Stimulated activated naive B cell treated with anti-CD40 and anti-IgM and Interleukin-4, amounts not matched to agents 10 μg/mL and 1 μg/mL and 100 μg/mL, for 72 hours (primary cell): ENCODE measurements at regions not wholly inside any gene's neighbourhood (a gene's known extent, or its start where the extent isn't known, plus 50 kb on each side); places are given as distances from the start of the nearest gene placed in this dataset.

Experiments used
- ATAC-seq, 2 donors: fragments of 150-1000 bp; cut with Tn5 transposase; replicated peaks; 2 replicates each; pipeline ENCODE4 v1.10.0; 2021; ENCODE audit warnings: moderate library complexity in 1 of 2
- DNase-seq: peaks from one replicate; pipeline ENCODE4 v3.0.0; 2021
- H3K27ac Mint-ChIP-seq: one replicate; pipeline ENCODE4 v1.8.0; 2022; ENCODE audit warnings: mild to moderate bottlenecking, mixed read lengths
- H3K27me3 Mint-ChIP-seq, 2 donors: one replicate each; pipeline ENCODE4 v1.8.0; 2022; ENCODE audit warnings: mixed read lengths in 2 of 2
- H3K36me3 Mint-ChIP-seq, 2 donors: one replicate each; pipeline ENCODE4 v1.8.0; 2022; ENCODE audit warnings: mixed read lengths in 2 of 2, mild to moderate bottlenecking in 1 of 2
- H3K4me1 Mint-ChIP-seq, 2 donors: one replicate each; pipeline ENCODE4 v1.8.0; 2022; ENCODE audit warnings: mixed read lengths in 2 of 2, mild to moderate bottlenecking in 1 of 2
- H3K4me3 Mint-ChIP-seq, 2 donors: one replicate each; pipeline ENCODE4 v1.8.0; 2022; ENCODE audit warnings: mild to moderate bottlenecking in 2 of 2, mixed read lengths in 2 of 2, moderate library complexity in 1 of 2
- H3K9me3 Mint-ChIP-seq, 2 donors: one replicate each; pipeline ENCODE4 v1.8.0; 2022; ENCODE audit warnings: mixed read lengths in 2 of 2, mild to moderate bottlenecking in 1 of 2

DNA sequence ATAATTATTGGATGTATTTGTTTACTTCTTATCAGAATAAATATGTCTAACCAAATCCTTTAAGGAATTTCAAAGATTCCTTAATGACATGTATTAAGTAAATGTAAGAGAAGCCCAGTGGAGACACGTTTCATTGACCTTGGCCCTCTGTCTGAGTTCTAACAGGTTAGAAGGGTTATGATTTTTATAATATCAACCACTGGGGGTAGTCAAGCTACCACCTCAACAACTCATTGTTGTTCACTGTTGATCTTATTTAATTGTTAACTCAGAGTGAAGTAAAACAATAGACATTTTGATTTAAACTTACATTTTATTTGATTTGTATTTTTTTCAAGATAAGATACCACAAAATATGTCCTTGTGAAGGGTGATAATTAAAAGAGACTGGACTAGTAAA is 499.2 kb upstream of the COX7C start:
- H3K4me3 Mint-ChIP-seq, result no peak overlapping the region
- H3K4me1 Mint-ChIP-seq, result no peaks in the 10 kb centered on the region
- H3K36me3 Mint-ChIP-seq, result no peaks in the 10 kb centered on the region
- ATAC-seq (no peak), DNase-seq (no peak)
- no peaks in the 10 kb centered on the region for H3K27me3 Mint-ChIP-seq
- peaks cover 0 to 1% of the 10 kb centered on the region in 2 donors for H3K9me3 Mint-ChIP-seq
- no peak overlapping the region for H3K27ac Mint-ChIP-seq

DNA sequence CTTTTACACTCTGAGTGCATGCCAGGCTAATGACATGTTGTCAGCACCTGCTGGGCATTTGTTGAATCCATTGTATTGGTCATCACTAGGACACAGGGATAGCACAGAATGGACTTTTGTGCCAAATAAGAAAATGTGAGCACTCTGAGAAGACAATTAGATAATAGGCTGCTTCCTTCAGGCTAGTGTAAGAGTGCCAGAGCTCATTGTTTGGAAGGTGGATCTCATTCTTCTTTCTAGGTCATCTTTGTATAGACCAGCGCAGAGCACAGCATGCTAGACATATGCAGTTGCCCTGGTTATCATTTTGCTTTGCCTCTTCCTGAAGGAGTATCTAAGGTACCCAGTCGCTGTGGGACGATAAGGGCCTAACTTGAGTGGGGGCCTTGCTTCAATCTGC is 493.4 kb upstream of the COX7C start:
- no peaks in the 10 kb centered on the region for H3K27me3 Mint-ChIP-seq
- no peak overlapping the region for H3K4me3 Mint-ChIP-seq
- DNase-seq (no peak), ATAC-seq (no peak)
- no peak overlapping the region for H3K27ac Mint-ChIP-seq
- no peaks in the 10 kb centered on the region for H3K4me1 Mint-ChIP-seq
- H3K9me3 Mint-ChIP-seq, result peaks cover 0 to 1% of the 10 kb centered on the region in 2 donors
- no peaks in the 10 kb centered on the region for H3K36me3 Mint-ChIP-seq

DNA sequence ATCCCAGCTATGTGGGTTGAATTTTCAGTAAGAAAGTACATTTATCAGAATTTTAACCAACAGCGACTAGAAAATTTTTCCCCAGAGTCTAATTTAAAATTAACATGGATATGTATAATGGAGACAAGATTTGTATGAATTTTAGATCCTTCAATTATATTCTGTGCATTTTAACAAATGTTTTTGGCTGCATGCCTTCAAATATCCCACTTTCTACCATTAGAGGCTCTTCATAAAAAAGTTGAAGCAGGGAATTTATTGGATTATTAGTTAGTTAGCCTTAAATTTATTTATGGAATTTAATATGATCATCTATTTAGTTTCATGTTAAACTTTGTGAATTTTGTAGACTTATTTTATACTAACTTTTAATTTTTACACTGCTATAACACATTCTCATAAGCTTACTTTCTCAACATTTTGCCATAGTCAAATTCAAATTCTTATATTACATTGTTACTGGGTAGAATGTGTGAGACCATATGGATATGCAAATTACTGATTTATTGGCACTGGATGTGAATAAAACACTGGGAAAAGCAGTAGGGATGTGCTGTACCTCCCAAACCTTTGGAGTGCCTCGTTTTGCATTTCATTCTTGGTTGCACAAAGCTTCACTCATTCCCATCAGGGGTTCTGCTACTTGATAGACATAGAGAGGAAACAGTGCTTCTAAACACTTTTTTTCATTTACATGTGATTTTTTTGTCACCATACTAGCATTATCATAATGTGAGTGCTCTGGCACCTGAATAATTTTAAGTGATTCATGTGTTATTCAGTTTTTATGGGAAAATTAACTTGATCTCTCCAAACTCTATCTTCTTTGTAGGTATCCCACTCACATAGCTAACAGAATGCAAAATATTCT is 491.8 kb upstream of the COX7C start:
- H3K36me3 Mint-ChIP-seq, result no peaks in the 10 kb centered on the region
- H3K4me3 Mint-ChIP-seq, result no peak overlapping the region
- no peaks in the 10 kb centered on the region for H3K4me1 Mint-ChIP-seq
- H3K27ac Mint-ChIP-seq, result no peak overlapping the region
- ATAC-seq, result no peak
- no peaks in the 10 kb centered on the region for H3K9me3 Mint-ChIP-seq
- H3K27me3 Mint-ChIP-seq, result no peaks in the 10 kb centered on the region
- no peak for DNase-seq

DNA sequence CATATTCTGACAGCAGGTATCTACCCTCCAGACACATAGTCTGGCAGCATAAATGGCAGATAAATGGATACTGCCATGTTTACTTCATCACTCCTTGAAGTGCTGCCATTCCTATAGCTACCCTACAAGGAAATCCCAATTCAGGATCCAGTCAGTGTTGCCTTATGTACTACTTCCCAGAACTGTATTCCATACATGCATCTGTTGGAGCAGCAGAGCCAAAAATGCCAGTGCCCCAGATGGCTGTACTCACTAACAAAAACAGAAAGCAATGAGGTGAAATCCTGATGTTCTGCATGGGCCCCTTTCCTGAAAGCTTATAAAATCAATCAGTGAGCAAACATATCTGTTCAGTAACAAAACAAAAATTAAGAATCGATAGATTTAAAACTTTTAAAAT is 490.0 kb upstream of the COX7C start:
- Mint-ChIP-seq H3K4me3 (no peak overlapping the region), H3K27me3 (no peaks in the 10 kb centered on the region), H3K9me3 (no peaks in the 10 kb centered on the region), H3K27ac (no peak overlapping the region), H3K4me1 (no peaks in the 10 kb centered on the region), H3K36me3 (no peaks in the 10 kb centered on the region)
- no peak for ATAC-seq
- DNase-seq, result no peak

DNA sequence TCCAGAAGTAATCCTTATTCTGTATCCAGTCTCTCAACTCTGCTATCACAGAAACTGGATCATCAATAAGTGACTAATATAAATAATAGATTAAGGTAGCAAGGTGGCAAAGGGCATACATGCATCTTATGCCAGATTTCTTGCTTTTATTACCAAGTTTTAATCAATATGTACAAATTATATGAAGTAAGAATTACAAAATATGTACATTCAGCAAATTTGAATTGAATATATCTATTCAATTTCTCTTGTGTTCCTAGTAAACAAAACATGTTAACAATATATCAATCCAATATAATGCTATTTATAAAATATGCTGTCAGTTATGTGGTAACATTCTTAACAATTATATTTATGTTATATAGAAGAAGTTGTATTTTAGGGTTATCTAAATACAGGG is 488.7 kb upstream of the COX7C start:
- Mint-ChIP-seq H3K4me3 (no peak overlapping the region), H3K27ac (no peak overlapping the region), H3K4me1 (no peaks in the 10 kb centered on the region), H3K27me3 (no peaks in the 10 kb centered on the region), H3K36me3 (no peaks in the 10 kb centered on the region), H3K9me3 (no peaks in the 10 kb centered on the region)
- ATAC-seq (no peak), DNase-seq (no peak)

DNA sequence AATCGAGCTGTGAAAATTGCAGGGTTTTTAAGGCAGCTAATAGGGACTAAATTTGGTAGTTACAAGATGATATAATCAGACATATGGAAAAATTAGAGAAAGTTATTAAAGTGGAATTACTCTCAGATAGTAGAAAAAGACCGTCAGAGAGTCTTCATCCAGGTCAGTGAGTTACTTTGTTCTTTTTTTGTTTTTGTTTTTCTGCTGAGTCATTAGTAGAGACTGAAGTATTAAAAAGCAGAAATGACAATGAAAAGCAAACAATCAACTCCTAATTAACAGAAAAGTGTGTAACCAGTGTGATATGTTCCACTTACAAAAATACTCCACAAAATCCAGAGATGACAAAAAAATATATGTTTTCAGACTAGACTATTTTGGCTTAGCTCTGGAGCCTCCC is 480.4 kb upstream of the COX7C start:
- no peak overlapping the region for H3K27ac Mint-ChIP-seq
- no peaks in the 10 kb centered on the region for H3K27me3 Mint-ChIP-seq
- no peaks in the 10 kb centered on the region for H3K4me1 Mint-ChIP-seq
- H3K9me3 Mint-ChIP-seq, result peaks cover 0 to 5% of the 10 kb centered on the region in 2 donors
- no peaks in the 10 kb centered on the region for H3K36me3 Mint-ChIP-seq
- ATAC-seq (no peak), DNase-seq (no peak)
- H3K4me3 Mint-ChIP-seq, result no peak overlapping the region

DNA sequence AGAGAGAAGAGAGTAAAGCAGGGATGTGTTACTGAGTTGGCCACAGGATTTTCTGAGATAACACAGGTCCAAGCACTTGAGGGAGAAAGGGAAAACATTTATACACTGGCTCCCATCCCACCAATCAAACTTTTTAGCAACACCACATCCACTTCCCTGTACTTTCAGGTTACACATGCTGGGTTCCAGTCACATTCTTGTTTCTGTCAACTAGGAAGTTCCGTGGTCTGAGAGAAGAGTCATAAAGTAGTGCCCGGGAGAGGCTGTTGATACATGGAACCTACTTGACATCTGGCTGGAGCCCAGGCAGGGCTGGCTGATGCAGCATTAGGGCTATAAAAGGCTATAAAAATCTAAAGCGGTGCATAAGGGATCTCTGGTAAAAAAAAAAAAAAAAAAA is 473.9 kb upstream of the COX7C start:
- no peaks in the 10 kb centered on the region for H3K4me1 Mint-ChIP-seq
- DNase-seq (no peak), ATAC-seq (no peak)
- no peaks in the 10 kb centered on the region for H3K36me3 Mint-ChIP-seq
- no peaks in the 10 kb centered on the region for H3K27me3 Mint-ChIP-seq
- H3K4me3 Mint-ChIP-seq, result no peak overlapping the region
- no peak overlapping the region for H3K27ac Mint-ChIP-seq
- peaks cover 5 to 9% of the 10 kb centered on the region in 2 donors for H3K9me3 Mint-ChIP-seq

DNA sequence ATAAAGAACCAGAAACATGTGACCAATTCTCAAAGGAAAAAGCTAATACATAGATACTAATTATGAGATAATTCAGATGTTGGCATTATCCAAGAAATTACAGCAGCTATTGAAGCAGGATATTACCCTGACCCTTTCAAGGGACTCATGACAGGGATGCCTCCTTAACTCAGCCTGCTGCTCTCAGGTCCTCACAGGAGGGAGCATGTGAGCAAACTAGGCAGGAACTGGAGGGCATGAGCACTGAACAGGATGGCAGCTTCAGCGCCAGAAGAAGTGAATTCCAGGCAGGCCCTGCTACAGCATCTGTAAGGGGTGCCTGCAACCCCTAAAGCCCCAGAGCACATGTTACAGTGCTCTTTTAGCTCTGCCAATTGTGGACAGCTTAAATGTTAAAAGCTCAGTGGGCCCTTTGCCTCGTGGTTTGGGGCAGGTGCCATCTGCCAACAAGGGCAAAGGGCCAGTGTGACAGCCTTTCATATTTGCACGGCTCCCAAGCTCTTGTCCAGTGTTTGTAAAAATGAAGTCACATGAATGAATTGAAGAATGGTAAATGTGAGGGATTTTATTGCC is 464.7 kb upstream of the COX7C start:
- H3K4me1 Mint-ChIP-seq, result no peaks in the 10 kb centered on the region
- DNase-seq, result no peak
- no peak overlapping the region for H3K4me3 Mint-ChIP-seq

DNA sequence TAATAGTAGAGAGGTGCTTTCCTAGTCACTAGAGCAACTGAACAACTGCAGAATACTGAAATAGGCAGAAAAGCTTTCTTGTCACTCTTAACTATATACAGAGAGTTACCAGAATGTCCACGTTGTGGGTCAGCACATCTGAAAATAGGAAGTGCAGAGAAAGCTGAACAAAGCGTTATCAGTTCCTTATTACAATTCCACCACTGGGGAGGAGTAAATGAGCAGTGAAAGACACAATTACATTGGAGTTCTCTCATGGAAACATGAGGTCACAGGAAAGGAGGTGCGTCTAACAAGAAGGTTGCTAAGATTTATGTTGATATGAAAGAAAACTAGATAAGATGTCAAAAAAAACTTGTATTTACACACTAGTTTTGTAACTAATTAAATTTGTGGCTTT is 461.9 kb upstream of the COX7C start:
- Mint-ChIP-seq H3K27ac (no peak overlapping the region), H3K9me3 (no peaks in the 10 kb centered on the region), H3K4me1 (no peaks in the 10 kb centered on the region), H3K36me3 (no peaks in the 10 kb centered on the region), H3K27me3 (no peaks in the 10 kb centered on the region), H3K4me3 (no peak overlapping the region)
- ATAC-seq (no peak), DNase-seq (no peak)

More for the DNA sequence above, 464.7 kb upstream of the COX7C start:
- no peaks in the 10 kb centered on the region for H3K27me3 Mint-ChIP-seq
- ATAC-seq, result peak in 1 of 2 donors; percentile 36
- H3K27ac Mint-ChIP-seq, result no peak overlapping the region
- H3K9me3 Mint-ChIP-seq, result no peaks in the 10 kb centered on the region
- H3K36me3 Mint-ChIP-seq, result no peaks in the 10 kb centered on the region

DNA sequence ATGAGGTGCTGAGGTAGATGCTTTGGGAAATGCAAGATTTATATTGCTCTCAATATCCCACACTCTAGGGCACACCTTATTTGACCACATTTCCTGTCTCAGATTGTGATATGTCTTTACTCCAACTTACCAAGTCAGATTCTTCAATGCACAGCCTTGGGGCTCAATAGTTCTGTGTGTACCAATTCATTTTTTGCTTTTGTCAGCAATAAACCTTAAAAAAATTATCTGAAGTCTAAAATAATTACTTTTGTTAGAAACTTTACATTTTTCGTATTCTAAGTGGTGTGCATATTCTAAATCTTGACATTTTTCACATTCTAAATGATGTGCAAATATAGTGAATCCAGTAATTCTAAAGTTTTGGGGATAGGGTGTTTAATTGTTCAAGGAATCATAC is 447.5 kb upstream of the COX7C start:
- H3K9me3 Mint-ChIP-seq, result peaks cover 0 to 4% of the 10 kb centered on the region in 2 donors
- no peak overlapping the region for H3K27ac Mint-ChIP-seq
- no peak for ATAC-seq
- no peak for DNase-seq
- H3K36me3 Mint-ChIP-seq, result no peaks in the 10 kb centered on the region
- no peak overlapping the region for H3K4me3 Mint-ChIP-seq
- H3K4me1 Mint-ChIP-seq, result no peaks in the 10 kb centered on the region
- no peaks in the 10 kb centered on the region for H3K27me3 Mint-ChIP-seq

DNA sequence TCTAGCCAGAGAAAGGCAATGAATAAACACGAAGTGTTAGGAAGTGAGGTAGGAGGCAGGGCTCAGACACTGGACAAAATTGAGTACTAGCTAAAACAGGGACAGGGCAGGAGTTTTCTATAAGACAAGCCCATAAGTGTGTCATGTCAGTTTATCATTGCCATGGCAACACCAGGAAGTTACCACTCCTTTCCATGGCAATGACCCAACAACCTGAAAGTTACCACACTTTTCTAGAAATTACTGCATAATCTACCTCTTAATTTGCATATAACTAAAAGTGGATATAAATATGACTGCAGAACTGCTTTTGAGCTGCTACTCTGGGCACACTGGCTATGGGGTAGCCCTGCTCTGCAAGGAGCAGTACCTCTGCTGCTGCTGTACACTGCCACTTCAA is 442.5 kb upstream of the COX7C start:
- Mint-ChIP-seq H3K27me3 (no peaks in the 10 kb centered on the region), H3K36me3 (no peaks in the 10 kb centered on the region), H3K4me1 (no peaks in the 10 kb centered on the region), H3K9me3 (no peaks in the 10 kb centered on the region), H3K4me3 (no peak overlapping the region), H3K27ac (no peak overlapping the region)
- DNase-seq (no peak), ATAC-seq (peak; percentile 33 to 71)

DNA sequence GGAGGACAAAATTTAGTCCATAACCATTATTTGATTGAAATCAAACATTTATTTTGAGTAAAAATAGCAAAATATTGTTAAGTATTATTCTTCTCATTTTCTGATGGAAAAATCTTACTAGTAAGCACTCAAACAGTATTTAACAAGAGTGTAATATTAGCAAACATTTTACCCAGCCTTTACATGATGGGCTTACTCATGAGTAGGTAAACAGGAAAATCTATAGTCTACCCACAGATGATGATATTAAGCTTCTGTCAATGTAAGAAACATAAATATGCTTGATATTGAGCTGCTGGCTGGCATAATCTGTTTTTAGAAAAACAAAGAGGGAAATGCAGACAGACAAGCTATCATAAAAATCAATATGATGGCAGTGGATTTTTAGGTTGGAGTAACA is 418.5 kb upstream of the COX7C start:
- Mint-ChIP-seq H3K4me1 (no peaks in the 10 kb centered on the region), H3K4me3 (no peak overlapping the region), H3K27me3 (no peaks in the 10 kb centered on the region), H3K27ac (no peak overlapping the region), H3K9me3 (no peaks in the 10 kb centered on the region), H3K36me3 (no peaks in the 10 kb centered on the region)
- ATAC-seq, result no peak
- DNase-seq, result no peak

DNA sequence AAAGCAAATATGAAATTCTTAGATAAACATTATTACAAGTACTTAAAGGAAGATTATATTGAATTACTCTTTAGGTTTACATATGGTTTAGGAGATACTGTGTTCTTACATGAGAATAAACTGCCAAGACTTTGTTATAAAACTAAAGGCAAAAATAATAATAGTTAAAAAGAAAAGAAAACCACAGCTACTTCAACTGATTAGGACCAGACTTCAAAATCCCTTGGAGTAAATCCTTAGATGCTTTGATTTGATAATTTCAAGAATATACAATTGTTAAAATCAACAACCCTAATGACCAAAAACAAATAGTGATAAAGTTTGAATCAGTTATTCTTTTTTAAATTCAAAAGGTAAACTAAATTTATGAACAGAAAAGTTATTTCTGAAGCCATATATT is 389.6 kb upstream of the COX7C start:
- Mint-ChIP-seq H3K9me3 (peaks cover 4% of the 10 kb centered on the region in 2 donors), H3K27me3 (no peaks in the 10 kb centered on the region), H3K36me3 (no peaks in the 10 kb centered on the region), H3K27ac (no peak overlapping the region), H3K4me1 (no peaks in the 10 kb centered on the region), H3K4me3 (no peak overlapping the region)
- DNase-seq (no peak), ATAC-seq (no peak)

DNA sequence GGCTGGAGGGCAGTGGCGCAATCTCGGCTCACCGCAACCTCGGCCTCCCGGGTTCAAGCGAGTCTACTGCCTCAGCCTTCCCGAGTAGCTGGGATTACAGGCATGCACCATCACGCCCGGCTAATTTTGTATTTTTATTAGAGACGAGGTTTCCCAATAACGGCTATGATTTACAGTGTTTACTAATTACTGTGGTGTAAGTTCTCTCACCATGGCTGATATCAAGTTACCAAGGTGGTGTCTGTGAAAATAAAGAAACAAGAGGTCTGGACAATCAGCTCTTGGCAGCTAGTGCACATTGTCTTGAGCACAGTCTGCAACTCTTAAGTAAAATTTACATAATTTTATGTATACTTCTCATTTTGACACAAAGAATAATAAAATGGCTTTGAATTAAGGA is 385.5 kb upstream of the COX7C start:
- ATAC-seq (no peak), DNase-seq (no peak)
- Mint-ChIP-seq H3K4me1 (no peaks in the 10 kb centered on the region), H3K27me3 (no peaks in the 10 kb centered on the region), H3K36me3 (no peaks in the 10 kb centered on the region), H3K27ac (no peak overlapping the region), H3K9me3 (no peaks in the 10 kb centered on the region), H3K4me3 (no peak overlapping the region)

DNA sequence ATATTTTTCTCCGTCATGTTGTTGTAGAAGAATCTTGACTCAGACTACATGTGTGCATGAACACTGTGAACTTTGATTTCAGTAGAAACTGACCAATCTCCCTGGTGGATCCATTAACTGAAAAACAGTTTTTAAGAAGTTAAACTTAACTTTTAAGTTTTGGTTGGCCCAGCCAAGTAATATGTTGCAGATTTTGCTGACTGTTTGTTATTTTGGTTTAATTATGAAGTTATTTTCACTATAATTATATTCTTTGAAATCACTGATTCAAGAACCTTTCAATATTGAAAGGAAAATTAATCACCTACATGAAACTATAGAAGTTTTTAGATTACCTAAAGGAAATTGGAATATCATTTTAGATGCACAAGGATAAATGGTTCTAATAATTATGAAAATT is 373.6 kb upstream of the COX7C start:
- no peaks in the 10 kb centered on the region for H3K9me3 Mint-ChIP-seq
- no peak for ATAC-seq
- H3K27ac Mint-ChIP-seq, result no peak overlapping the region
- DNase-seq, result no peak
- H3K4me3 Mint-ChIP-seq, result no peak overlapping the region
- H3K4me1 Mint-ChIP-seq, result no peaks in the 10 kb centered on the region
- H3K27me3 Mint-ChIP-seq, result no peaks in the 10 kb centered on the region
- H3K36me3 Mint-ChIP-seq, result no peaks in the 10 kb centered on the region
